ENCODE measurements at regions not wholly inside any gene's neighbourhood (a gene's known extent, or its start where the extent isn't known, plus 50 kb on each side); places are given as distances from the start of the nearest gene placed in this dataset.

DNA sequence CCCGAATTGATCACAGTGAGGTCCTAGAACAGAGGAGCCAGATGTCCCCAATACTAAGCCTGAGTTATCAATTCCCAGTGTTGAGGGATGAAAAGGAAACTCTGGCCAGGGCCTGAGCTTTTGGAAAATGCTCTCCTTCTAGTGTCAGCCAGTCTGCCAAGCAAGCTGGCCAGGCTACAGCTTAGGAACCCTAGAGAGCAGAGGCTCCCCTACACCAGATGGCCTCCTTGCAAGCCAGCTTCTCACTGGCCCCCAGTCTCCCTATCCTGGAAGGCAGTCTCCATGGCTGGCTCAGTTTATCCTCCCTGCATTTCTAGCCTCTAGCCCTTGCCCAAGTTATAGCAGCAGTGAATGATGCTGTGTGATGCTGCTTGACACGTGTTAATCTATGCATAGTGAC, 204.7 kb upstream of the WWC1 start:
- TF ChIP-seq, protein P1, sequence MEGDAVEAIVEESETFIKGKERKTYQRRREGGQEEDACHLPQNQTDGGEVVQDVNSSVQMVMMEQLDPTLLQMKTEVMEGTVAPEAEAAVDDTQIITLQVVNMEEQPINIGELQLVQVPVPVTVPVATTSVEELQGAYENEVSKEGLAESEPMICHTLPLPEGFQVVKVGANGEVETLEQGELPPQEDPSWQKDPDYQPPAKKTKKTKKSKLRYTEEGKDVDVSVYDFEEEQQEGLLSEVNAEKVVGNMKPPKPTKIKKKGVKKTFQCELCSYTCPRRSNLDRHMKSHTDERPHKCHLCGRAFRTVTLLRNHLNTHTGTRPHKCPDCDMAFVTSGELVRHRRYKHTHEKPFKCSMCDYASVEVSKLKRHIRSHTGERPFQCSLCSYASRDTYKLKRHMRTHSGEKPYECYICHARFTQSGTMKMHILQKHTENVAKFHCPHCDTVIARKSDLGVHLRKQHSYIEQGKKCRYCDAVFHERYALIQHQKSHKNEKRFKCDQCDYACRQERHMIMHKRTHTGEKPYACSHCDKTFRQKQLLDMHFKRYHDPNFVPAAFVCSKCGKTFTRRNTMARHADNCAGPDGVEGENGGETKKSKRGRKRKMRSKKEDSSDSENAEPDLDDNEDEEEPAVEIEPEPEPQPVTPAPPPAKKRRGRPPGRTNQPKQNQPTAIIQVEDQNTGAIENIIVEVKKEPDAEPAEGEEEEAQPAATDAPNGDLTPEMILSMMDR (IDR thresholded peaks at IDR 0.05; ENCODE audit: low read length), result no peak
- no peak for TF ChIP-seq EZH2 (IDR thresholded peaks at IDR 0.05; ENCODE audit: borderline replicate concordance, low read length)
